A673 (cell line): ENCODE measurements at regions not wholly inside any gene's neighbourhood (a gene's known extent, or its start where the extent isn't known, plus 50 kb on each side); places are given as distances from the start of the nearest gene placed in this dataset.
"Not testable (repeated sequence)": the region's sequence is repeated elsewhere in the genome, so short reads cannot be mapped to it uniquely, and the experiment has no call there.

Experiments
- BruUV-seq: library from RNA; stranded (reverse); fragments of 400-500 nt; replicated peaks from 2 replicates; lab custom pipeline; 2021; lab: Mats Ljungman, UMichigan
- CTCF ChIA-PET: fragments of 300-600 bp; sonication (Branson Sonifier 250); formaldehyde crosslinking; loops from one replicate; lab custom pipeline; 2022; ENCODE audit warnings: antibody characterized with exemption; lab: Charles Lee
- POLR2A ChIA-PET: fragments of 300-600 bp; sonication (Branson Sonifier 250); formaldehyde crosslinking; loops from one replicate; lab custom pipeline; 2022; ENCODE audit warnings: antibody characterized with exemption; ENCODE audit not compliant: low non-redundant PET; lab: Charles Lee
- DNase-seq: peaks from one replicate; pipeline ENCODE4 v3.0.0-alpha.2; 2015; ENCODE audit warnings: low spot score
- H3K27ac ChIP-seq: fragments of 200-600 bp; sonication (generic); 2 replicates; pipeline ENCODE4 v1.5.1; 2016; ENCODE audit warnings: mixed run types, low read depth, mild to moderate bottlenecking, mixed read lengths, antibody characterized with exemption, low read length; ENCODE audit not compliant: poor library complexity, severe bottlenecking
- H3K27me3 ChIP-seq: fragments of 200-600 bp; sonication (generic); replicated peaks from 2 replicates; pipeline ENCODE4 v1.6.1; 2017; ENCODE audit warnings: mixed run types, low read depth, mild to moderate bottlenecking, mixed read lengths, antibody characterized with exemption, low read length; ENCODE audit not compliant: insufficient read depth, poor library complexity
- H3K36me3 ChIP-seq: fragments of 200-600 bp; sonication (generic); 2 replicates; pipeline ENCODE4 v1.6.1; 2016; ENCODE audit warnings: mixed run types, mild to moderate bottlenecking, mixed read lengths, antibody characterized with exemption, low read length; ENCODE audit not compliant: insufficient read depth, poor library complexity, severe bottlenecking
- H3K4me1 ChIP-seq: fragments of 200-600 bp; sonication (generic); 2 replicates; pipeline ENCODE4 v1.6.1; 2017; ENCODE audit warnings: mixed run types, mild to moderate bottlenecking, mixed read lengths, antibody characterized with exemption, low read length; ENCODE audit not compliant: insufficient read depth, poor library complexity, severe bottlenecking
- H3K4me3 ChIP-seq: fragments of 200-600 bp; sonication (generic); 2 replicates; pipeline ENCODE4 v1.5.1; 2016; ENCODE audit warnings: low read depth, mixed run types, mild to moderate bottlenecking, mixed read lengths, low read length; ENCODE audit not compliant: poor library complexity, severe bottlenecking
- H3K9me3 ChIP-seq: fragments of 200-600 bp; sonication (generic); 2 replicates; pipeline ENCODE4 v1.6.1; 2016; ENCODE audit warnings: mixed run types, low read depth, mild to moderate bottlenecking, mixed read lengths, antibody characterized with exemption, low read length; ENCODE audit not compliant: poor library complexity, severe bottlenecking
- EZH2 ChIP-seq: fragments of 200-600 bp; sonication (generic); IDR thresholded peaks from 2 replicates; pipeline ENCODE4 v1.6.1; 2017; ENCODE audit warnings: borderline replicate concordance, low read depth, mild to moderate bottlenecking, mixed read lengths, antibody characterized with exemption, low read length; ENCODE audit not compliant: poor library complexity, severe bottlenecking
- intact Hi-C: fragments of 100-400 bp; cut with micrococcal nuclease; formaldehyde crosslinking; loops from one replicate; pipeline ENCODE4 v1.10.0; 2022; ENCODE audit not compliant: unreplicated experiment
- TF ChIP-seq, protein P1 (sequence below): fragments of 300-800, 200-600 bp; sonication (generic); conservative IDR thresholded peaks from 2 replicates; pipeline ENCODE4 v1.5.1; 2017; ENCODE audit warnings: low read depth, mild to moderate bottlenecking, antibody characterized with exemption, low read length, moderate library complexity, mixed read lengths

DNA sequence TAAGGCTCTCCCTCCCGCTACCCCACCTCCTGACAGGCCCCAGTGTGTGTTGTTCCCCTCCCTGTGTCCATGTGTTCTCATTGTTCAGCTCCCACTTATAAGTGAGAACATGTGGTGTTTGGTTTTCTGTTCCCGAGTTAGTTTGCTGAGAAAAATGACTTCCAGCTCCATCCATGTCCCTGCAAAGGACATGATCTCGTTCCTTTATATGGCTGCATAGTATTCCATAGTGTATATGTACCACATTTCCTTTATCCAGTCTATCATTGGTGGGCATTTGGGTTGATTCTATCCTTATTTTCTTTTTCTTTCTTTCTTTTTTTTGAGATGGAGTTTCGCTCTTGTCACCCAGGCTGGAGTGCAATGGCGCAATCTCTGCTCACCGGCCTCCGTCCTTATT lies 57.8 kb upstream of the RASSF3 start:
- H3K4me3 ChIP-seq, H3K4me1 ChIP-seq, BruUV-seq, H3K9me3 ChIP-seq, H3K27me3 ChIP-seq, CTCF ChIA-PET, POLR2A ChIA-PET, H3K36me3 ChIP-seq, H3K27ac ChIP-seq, DNase-seq, intact Hi-C loops: not testable (repeated sequence)

DNA sequence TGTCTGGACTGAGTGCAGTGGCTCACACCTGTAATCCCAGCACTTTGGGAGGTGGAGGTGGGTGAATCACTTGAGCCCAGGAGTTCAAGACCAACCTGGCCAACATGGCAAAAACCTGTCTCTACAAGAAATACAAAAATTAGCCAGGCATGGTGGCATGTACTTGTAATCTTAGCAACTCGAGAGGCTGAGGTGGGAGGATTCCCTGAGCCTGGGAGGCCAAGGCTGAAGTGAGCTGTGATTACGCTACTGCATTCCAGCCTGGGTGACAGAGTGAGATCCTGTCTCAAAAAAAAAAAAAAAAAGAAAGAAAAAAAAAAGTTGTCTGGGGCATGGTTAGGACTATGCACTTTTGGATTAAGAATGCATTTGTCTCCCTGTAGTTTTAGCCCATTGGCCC lies 56.6 kb upstream of the RASSF3 start:
- H3K27me3 ChIP-seq, CTCF ChIA-PET, DNase-seq, H3K36me3 ChIP-seq, H3K9me3 ChIP-seq, H3K27ac ChIP-seq, intact Hi-C loops, H3K4me1 ChIP-seq, POLR2A ChIA-PET, BruUV-seq, H3K4me3 ChIP-seq: not testable (repeated sequence)

DNA sequence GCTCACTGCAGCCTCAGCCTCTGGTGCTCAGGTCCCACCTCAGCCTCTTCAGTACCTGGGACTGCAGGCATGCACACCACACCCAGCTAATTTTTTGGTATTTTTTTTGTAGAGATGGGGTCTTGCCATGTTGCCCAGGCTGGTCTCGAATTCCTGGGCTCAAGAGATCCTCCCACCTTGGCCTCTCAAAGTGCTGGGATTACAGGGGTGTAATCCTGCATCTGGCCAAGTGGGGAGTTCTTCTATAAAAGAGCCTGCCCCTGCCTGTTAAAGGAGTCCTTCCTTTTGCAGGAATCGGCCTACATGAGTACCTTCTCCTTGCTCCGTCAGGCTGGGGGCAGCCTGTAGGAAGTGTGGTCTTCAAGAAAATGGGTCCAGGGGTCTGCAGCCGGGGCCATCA lies 54.1 kb upstream of the RASSF3 start:
- no TSS peak for BruUV-seq
- TF ChIP-seq, protein P1, sequence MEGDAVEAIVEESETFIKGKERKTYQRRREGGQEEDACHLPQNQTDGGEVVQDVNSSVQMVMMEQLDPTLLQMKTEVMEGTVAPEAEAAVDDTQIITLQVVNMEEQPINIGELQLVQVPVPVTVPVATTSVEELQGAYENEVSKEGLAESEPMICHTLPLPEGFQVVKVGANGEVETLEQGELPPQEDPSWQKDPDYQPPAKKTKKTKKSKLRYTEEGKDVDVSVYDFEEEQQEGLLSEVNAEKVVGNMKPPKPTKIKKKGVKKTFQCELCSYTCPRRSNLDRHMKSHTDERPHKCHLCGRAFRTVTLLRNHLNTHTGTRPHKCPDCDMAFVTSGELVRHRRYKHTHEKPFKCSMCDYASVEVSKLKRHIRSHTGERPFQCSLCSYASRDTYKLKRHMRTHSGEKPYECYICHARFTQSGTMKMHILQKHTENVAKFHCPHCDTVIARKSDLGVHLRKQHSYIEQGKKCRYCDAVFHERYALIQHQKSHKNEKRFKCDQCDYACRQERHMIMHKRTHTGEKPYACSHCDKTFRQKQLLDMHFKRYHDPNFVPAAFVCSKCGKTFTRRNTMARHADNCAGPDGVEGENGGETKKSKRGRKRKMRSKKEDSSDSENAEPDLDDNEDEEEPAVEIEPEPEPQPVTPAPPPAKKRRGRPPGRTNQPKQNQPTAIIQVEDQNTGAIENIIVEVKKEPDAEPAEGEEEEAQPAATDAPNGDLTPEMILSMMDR: no peak
- TF ChIP-seq EZH2: no peak
- Histone ChIP-seq H3K9me3 (no peaks in the 10 kb centered on the region), H3K4me3 (no peak overlapping the region), H3K36me3 (no peaks in the 10 kb centered on the region), H3K27ac (no peak overlapping the region), H3K4me1 (no peaks in the 10 kb centered on the region), H3K27me3 (no peaks in the 10 kb centered on the region)
- ChIA-PET POLR2A (no interaction called here), CTCF (interaction anchor here (0.7 kb wide), 1 partner anchor 165 kb away, joined by 3 read pairs; no protein-coding TSS in a partner anchor)
- intact Hi-C loops: no loop called here
- DNase-seq: no peak

DNA sequence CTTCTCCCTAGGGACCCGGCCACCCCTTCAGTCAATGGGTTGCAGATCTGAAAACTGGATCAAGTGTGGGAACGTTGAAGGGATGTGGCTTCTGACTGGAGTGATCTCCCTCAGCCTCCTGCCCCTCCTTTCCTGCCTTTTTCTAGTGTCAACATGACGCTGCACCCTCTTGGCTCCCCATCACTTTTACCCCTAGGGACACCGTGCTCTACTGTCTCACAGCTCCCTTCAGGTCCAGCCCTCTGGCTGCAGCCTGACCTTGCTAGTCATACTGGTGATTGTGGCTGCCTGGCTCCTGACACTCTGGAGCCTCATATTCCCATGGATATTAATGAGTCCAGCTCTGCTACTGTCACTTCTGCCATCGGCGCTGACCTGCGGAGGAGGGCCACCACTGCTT lies 51.5 kb upstream of the RASSF3 start:
- intact Hi-C loops: no loop called here
- no peak overlapping the region for H3K27ac ChIP-seq
- TF ChIP-seq EZH2: no peak
- TF ChIP-seq, protein P1: no peak
- H3K9me3 ChIP-seq: no peaks in the 10 kb centered on the region
- POLR2A ChIA-PET: no interaction called here
- no peaks in the 10 kb centered on the region for H3K36me3 ChIP-seq
- no peaks in the 10 kb centered on the region for H3K4me1 ChIP-seq
- no TSS peak for BruUV-seq
- H3K27me3 ChIP-seq: no peaks in the 10 kb centered on the region
- CTCF ChIA-PET: no interaction called here
- no peak overlapping the region for H3K4me3 ChIP-seq
- DNase-seq: no peak
